ENCODE measurements at regions not wholly inside any gene's neighbourhood (a gene's known extent, or its start where the extent isn't known, plus 50 kb on each side); places are given as distances from the start of the nearest gene placed in this dataset.

DNA sequence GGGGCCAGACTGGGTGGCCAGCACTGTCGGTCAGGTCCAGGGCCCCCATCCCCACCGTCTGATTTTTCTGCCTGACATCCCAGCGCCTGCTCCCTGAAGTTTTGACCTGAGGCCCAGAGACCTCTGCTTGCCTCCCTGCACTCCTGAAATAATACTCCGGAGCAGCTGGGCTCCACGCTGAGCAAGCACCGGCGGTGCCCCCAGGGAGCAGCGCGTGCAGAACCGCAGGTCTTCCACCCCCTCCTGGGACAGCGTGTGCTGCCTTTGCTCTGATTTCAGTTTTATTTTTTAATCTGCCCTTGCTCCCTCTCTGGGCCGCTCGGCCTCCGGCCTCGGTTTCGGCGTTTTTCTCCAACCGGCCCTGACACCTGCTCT, 132.4 kb upstream of the GSE1 start:
- ChIA-PET POLR2A (ENCODE audit: unreplicated experiment) (interaction anchor here (0.7 kb wide), 1 partner anchor 13 kb away, joined by 3 read pairs; no protein-coding TSS in a partner anchor), CTCF (interaction anchor here (0.6 kb wide), 2 partner anchors 8 to 59 kb away, joined by 3 read pairs; no protein-coding TSS in a partner anchor)
- Histone ChIP-seq H3K9me2 (ENCODE audit: insufficient read depth) (no peaks in the 10 kb centered on the region), H3K79me2 (ENCODE audit: low read depth) (no peaks in the 10 kb centered on the region), H3K36me3 (ENCODE audit: low read depth) (no peaks in the 10 kb centered on the region), H3K27me3 (ENCODE audit: insufficient read depth, low read depth) (no peaks in the 10 kb centered on the region), H3K4me2 (peak overlapping the region; percentile 75), H3F3A (ENCODE audit: insufficient read depth, low read depth) (peaks cover 17% of the 10 kb centered on the region), H2AFZ (0 out of 2 replicates have a peak overlapping the region, but pooled peaks have one; percentile 35), H4K20me1 (ENCODE audit: insufficient read depth) (no peaks in the 10 kb centered on the region), H3K27ac (peak overlapping the region; percentile 6; the same call in 1 of the 2 replicates), H3K4me3 (peak overlapping the region; percentile 31; the same call in 1 of the 2 replicates), H3K4me1 (replicated peaks; ENCODE audit: insufficient read depth) (peaks cover 22% of the 10 kb centered on the region), H3K9me3 (ENCODE audit: insufficient read depth, low read depth) (no peaks in the 10 kb centered on the region)
- intact Hi-C loops (cut with micrococcal nuclease; ENCODE audit: unreplicated experiment): loop anchor here (1.0 kb wide), 1 partner anchor 130 kb away; no protein-coding TSS in a partner anchor
- peak in 1 of 2 experiments; percentile 48 for DNase-seq
- no TSS peak for BruUV-seq (replicated peaks)
- no peak for TF ChIP-seq EZH2 (IDR thresholded peaks at IDR 0.05; ENCODE audit: low read depth)
- TF ChIP-seq, protein P1, sequence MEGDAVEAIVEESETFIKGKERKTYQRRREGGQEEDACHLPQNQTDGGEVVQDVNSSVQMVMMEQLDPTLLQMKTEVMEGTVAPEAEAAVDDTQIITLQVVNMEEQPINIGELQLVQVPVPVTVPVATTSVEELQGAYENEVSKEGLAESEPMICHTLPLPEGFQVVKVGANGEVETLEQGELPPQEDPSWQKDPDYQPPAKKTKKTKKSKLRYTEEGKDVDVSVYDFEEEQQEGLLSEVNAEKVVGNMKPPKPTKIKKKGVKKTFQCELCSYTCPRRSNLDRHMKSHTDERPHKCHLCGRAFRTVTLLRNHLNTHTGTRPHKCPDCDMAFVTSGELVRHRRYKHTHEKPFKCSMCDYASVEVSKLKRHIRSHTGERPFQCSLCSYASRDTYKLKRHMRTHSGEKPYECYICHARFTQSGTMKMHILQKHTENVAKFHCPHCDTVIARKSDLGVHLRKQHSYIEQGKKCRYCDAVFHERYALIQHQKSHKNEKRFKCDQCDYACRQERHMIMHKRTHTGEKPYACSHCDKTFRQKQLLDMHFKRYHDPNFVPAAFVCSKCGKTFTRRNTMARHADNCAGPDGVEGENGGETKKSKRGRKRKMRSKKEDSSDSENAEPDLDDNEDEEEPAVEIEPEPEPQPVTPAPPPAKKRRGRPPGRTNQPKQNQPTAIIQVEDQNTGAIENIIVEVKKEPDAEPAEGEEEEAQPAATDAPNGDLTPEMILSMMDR (conservative IDR thresholded peaks at IDR 0.05): no peak

DNA sequence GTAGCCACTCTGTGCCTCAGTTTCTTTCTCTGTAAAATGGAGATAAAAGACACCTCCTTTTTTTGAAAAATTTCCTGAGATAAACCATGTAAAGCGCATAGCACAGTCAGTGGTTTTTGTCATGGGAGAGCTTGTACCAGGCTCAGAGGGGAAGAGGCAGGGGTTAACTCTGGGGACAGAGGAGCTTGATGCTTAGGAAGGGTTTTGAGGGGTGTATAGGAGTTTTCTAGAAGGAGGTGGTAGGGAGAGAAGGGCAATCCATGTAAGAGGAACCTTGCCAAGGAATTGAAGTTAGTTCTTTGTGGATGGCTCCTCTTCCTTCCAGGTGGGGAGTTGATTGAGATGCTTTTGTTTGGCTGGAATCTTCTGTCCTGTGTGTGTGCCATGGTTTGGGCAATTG, 131.9 kb upstream of the GSE1 start:
- no peaks in the 10 kb centered on the region for H3K9me3 ChIP-seq (ENCODE audit: insufficient read depth, low read depth)
- H4K20me1 ChIP-seq (ENCODE audit: insufficient read depth): no peaks in the 10 kb centered on the region
- peak overlapping the region; percentile 75 for H3K4me2 ChIP-seq
- H3K4me1 ChIP-seq (replicated peaks; ENCODE audit: insufficient read depth): peaks cover 22% of the 10 kb centered on the region
- no peak overlapping the region for H2AFZ ChIP-seq
- H3K27ac ChIP-seq: 0 out of 2 replicates have a peak overlapping the region, but pooled peaks have one; percentile 6
- H3K9me2 ChIP-seq (ENCODE audit: insufficient read depth): no peaks in the 10 kb centered on the region
- intact Hi-C loops (cut with micrococcal nuclease; ENCODE audit: unreplicated experiment): no loop called here
- no TSS peak for BruUV-seq (replicated peaks)
- TF ChIP-seq EZH2 (IDR thresholded peaks at IDR 0.05; ENCODE audit: low read depth): no peak
- TF ChIP-seq, protein P1 (conservative IDR thresholded peaks at IDR 0.05): no peak
- H3K4me3 ChIP-seq: peak overlapping the region; percentile 31; the same call in 1 of the 2 replicates
- H3F3A ChIP-seq (ENCODE audit: insufficient read depth, low read depth): peaks cover 17% of the 10 kb centered on the region
- POLR2A ChIA-PET (ENCODE audit: unreplicated experiment): interaction anchor here (0.7 kb wide), 1 partner anchor 13 kb away, joined by 3 read pairs; no protein-coding TSS in a partner anchor
- no peak for DNase-seq
- no peaks in the 10 kb centered on the region for H3K79me2 ChIP-seq (ENCODE audit: low read depth)
- CTCF ChIA-PET: no interaction called here
- H3K36me3 ChIP-seq (ENCODE audit: low read depth): no peaks in the 10 kb centered on the region
- H3K27me3 ChIP-seq (ENCODE audit: insufficient read depth, low read depth): no peaks in the 10 kb centered on the region

DNA sequence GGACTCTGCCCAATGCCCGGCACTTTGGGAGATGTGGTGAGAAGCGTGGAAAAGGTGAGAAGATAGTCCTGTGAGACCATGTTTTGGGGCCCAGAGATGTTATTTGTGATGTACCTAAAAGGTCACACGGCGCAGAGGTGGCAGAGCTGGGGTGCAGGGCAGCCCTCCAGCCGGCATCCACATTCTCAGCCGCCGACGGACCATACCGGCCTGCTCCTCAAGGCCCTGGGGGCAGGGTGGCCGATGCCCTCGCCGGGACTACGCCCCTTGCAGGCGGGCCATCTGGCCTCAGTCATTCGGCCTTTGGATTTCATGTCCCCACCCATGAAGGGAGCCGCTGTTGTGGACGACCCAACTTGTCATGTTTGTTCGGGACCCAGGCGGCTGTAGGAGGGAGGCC, 131.4 kb upstream of the GSE1 start:
- Histone ChIP-seq H3F3A (ENCODE audit: insufficient read depth, low read depth) (peaks cover 17% of the 10 kb centered on the region), H2AFZ (no peak overlapping the region), H3K9me3 (ENCODE audit: insufficient read depth, low read depth) (no peaks in the 10 kb centered on the region), H3K27me3 (ENCODE audit: insufficient read depth, low read depth) (no peaks in the 10 kb centered on the region), H3K79me2 (ENCODE audit: low read depth) (no peaks in the 10 kb centered on the region), H3K36me3 (ENCODE audit: low read depth) (no peaks in the 10 kb centered on the region), H3K4me3 (no peak overlapping the region), H3K4me1 (replicated peaks; ENCODE audit: insufficient read depth) (peaks cover 22% of the 10 kb centered on the region), H3K27ac (no peak overlapping the region), H3K4me2 (peak overlapping the region; percentile 75), H4K20me1 (ENCODE audit: insufficient read depth) (no peaks in the 10 kb centered on the region), H3K9me2 (ENCODE audit: insufficient read depth) (no peaks in the 10 kb centered on the region)
- ChIA-PET POLR2A (ENCODE audit: unreplicated experiment) (no interaction called here), CTCF (no interaction called here)
- DNase-seq: no peak
- BruUV-seq (replicated peaks): no TSS peak
- TF ChIP-seq, protein P1 (conservative IDR thresholded peaks at IDR 0.05): no peak
- TF ChIP-seq EZH2 (IDR thresholded peaks at IDR 0.05; ENCODE audit: low read depth): no peak
- intact Hi-C loops (cut with micrococcal nuclease; ENCODE audit: unreplicated experiment): no loop called here

Measured in PC-9 (cell line).